ENCODE measurements at regions not wholly inside any gene's neighbourhood (a gene's known extent, or its start where the extent isn't known, plus 50 kb on each side); places are given as distances from the start of the nearest gene placed in this dataset.

GRCh38 chr2:219967247-219968245, 340.1 kb downstream of the SLC4A3 start:
- TF ChIP-seq CTCF (IDR thresholded peaks at IDR 0.05; ENCODE audit: borderline replicate concordance, insufficient read depth, low read depth, low read length), result no peak
- H3K4me3 ChIP-seq (ENCODE audit: low read depth, low read length), result no peak overlapping the region

- no peak for TF ChIP-seq CTCF (IDR thresholded peaks at IDR 0.05; ENCODE audit: borderline replicate concordance, insufficient read depth, low read depth, low read length)
- H3K4me3 ChIP-seq (ENCODE audit: low read depth, low read length), result no peak overlapping the region
These were observed 341.4 kb downstream of the SLC4A3 start for GRCh38 chr2:219968685-219969345.

GRCh38 chr2:219969508-219969907, 342.1 kb downstream of the SLC4A3 start:
- TF ChIP-seq CTCF (IDR thresholded peaks at IDR 0.05; ENCODE audit: borderline replicate concordance, insufficient read depth, low read depth, low read length), result no peak
- no peak overlapping the region for H3K4me3 ChIP-seq (ENCODE audit: low read depth, low read length)

GRCh38 chr2:219973136-219973535, 345.7 kb downstream of the SLC4A3 start:
- H3K4me3 ChIP-seq (ENCODE audit: low read depth, low read length), result no peak overlapping the region

GRCh38 chr2:219976871-219977270, 349.4 kb downstream of the SLC4A3 start:
- TF ChIP-seq CTCF (IDR thresholded peaks at IDR 0.05; ENCODE audit: borderline replicate concordance, insufficient read depth, low read depth, low read length), result no peak
- H3K4me3 ChIP-seq (ENCODE audit: low read depth, low read length), result no peak overlapping the region

More at GRCh38 chr2:219973136-219973535, 345.7 kb downstream of the SLC4A3 start:
- no peak for TF ChIP-seq CTCF (IDR thresholded peaks at IDR 0.05; ENCODE audit: borderline replicate concordance, insufficient read depth, low read depth, low read length)

GRCh38 chr2:219980638-219981037, 353.2 kb downstream of the SLC4A3 start:
- TF ChIP-seq CTCF (IDR thresholded peaks at IDR 0.05; ENCODE audit: borderline replicate concordance, insufficient read depth, low read depth, low read length), result no peak
- no peak overlapping the region for H3K4me3 ChIP-seq (ENCODE audit: low read depth, low read length)

All from GM12875 (cell line).